Activated naive CD4-positive, alpha-beta T cell treated with anti-CD3 and anti-CD28 coated beads, Interleukin-2, amount 10 ng/mL, durations not matched to agents 7 days and 5 days (primary cell): ENCODE measurements at regions not wholly inside any gene's neighbourhood (a gene's known extent, or its start where the extent isn't known, plus 50 kb on each side); places are given as distances from the start of the nearest gene placed in this dataset.
"Not testable (repeated sequence)": the region's sequence is repeated elsewhere in the genome, so short reads cannot be mapped to it uniquely, and the experiment has no call there.

ENCODE experiments used
- CTCF ChIA-PET: fragments of 350-600 bp; sonication (Branson Sonifier 250); formaldehyde crosslinking; loops from one replicate; lab custom pipeline; 2021; ENCODE audit warnings: antibody characterized with exemption; lab: Charles Lee
- DNase-seq: peaks from one replicate; pipeline ENCODE4 v3.0.0-alpha.2; 2020
- H3K27ac Mint-ChIP-seq: one replicate; pipeline ENCODE4 v1.8.0; 2021; ENCODE audit warnings: mild to moderate bottlenecking, moderate library complexity, mixed read lengths
- H3K27me3 Mint-ChIP-seq: one replicate; pipeline ENCODE4 v1.8.0; 2021; ENCODE audit warnings: mild to moderate bottlenecking, mixed read lengths
- H3K36me3 Mint-ChIP-seq: one replicate; pipeline ENCODE4 v1.8.0; 2021; ENCODE audit warnings: mixed read lengths
- H3K4me1 Mint-ChIP-seq: one replicate; pipeline ENCODE4 v1.8.0; 2021; ENCODE audit warnings: mixed read lengths
- H3K4me3 Mint-ChIP-seq: one replicate; pipeline ENCODE4 v1.8.0; 2021; ENCODE audit warnings: mild to moderate bottlenecking, moderate library complexity, mixed read lengths
- H3K9me3 Mint-ChIP-seq: one replicate; pipeline ENCODE4 v1.8.0; 2021; ENCODE audit warnings: mixed read lengths

DNA sequence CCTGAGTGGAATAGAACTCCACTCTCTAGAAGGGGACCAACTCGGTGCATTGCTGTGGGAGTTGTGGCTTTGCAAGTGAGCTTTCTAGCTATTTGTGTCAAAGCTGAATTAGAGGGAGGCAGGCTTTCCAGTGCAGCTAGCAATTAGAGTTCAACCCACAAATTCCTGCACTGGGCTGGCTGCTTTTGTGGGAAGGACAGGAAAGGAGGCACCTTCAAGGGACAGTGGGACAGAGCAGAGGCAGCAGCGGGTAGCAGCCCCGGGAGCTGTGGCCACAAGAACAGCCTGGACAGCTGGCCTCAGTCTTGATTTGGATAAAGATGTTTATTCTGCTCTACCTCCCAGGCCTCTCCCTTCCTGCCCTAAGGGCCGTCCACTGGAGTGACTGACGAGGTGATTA lies 83.7 kb upstream of the SLIT3 start:
- Mint-ChIP-seq H3K4me1 (no peaks in the 10 kb centered on the region), H3K9me3 (no peaks in the 10 kb centered on the region), H3K27ac (no peak overlapping the region), H3K4me3 (no peak overlapping the region), H3K36me3 (no peaks in the 10 kb centered on the region), H3K27me3 (no peaks in the 10 kb centered on the region)
- no peak for DNase-seq
- CTCF ChIA-PET = no interaction called here

DNA sequence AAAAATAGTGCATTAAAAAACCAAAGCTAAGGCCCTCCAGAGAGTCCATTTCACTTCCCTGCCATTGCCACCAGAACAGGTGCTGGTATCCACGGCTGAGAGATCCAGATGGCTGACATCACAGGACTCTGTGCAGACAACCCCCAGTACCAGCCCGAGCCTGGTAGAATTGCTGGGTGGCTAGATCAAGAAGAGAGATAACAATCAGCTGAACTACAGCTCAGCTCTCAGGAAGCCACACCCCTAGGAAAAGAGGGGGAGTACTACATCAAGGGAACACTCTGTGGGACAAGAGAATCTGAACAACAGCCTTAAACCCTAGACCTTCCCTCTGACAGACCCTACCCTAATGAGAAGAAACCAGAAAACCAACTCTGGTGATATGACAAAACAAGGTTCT lies 73.8 kb upstream of the SLIT3 start:
- no peaks in the 10 kb centered on the region for H3K4me1 Mint-ChIP-seq
- H3K9me3 Mint-ChIP-seq = no peaks in the 10 kb centered on the region
- no peaks in the 10 kb centered on the region for H3K27me3 Mint-ChIP-seq
- H3K36me3 Mint-ChIP-seq = no peaks in the 10 kb centered on the region
- CTCF ChIA-PET = no interaction called here
- no peak overlapping the region for H3K27ac Mint-ChIP-seq
- no peak overlapping the region for H3K4me3 Mint-ChIP-seq
- no peak for DNase-seq

DNA sequence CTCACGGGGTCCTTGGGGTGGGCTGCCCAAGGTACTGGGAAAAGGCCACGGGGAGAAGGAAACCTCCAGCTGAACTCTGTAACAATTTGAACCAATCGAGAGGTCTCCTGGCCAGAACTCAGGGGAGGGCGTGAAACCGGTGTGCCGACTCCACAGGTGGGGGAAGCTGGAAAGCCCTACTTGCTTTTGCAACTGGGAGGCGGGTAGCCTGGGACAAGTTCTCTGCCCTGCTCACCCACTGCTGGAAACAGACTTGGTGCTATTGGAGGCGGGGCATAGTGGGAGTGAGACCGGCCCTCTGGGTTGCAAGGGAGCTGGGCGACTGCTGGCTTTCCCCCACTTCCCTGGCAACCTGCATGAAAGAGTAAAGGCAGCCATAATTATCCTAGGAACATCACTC lies 73.2 kb upstream of the SLIT3 start:
- Mint-ChIP-seq H3K27me3 (no peaks in the 10 kb centered on the region), H3K36me3 (no peaks in the 10 kb centered on the region), H3K27ac (no peak overlapping the region), H3K4me3 (no peak overlapping the region), H3K4me1 (no peaks in the 10 kb centered on the region), H3K9me3 (no peaks in the 10 kb centered on the region)
- no peak for DNase-seq
- CTCF ChIA-PET = no interaction called here

DNA sequence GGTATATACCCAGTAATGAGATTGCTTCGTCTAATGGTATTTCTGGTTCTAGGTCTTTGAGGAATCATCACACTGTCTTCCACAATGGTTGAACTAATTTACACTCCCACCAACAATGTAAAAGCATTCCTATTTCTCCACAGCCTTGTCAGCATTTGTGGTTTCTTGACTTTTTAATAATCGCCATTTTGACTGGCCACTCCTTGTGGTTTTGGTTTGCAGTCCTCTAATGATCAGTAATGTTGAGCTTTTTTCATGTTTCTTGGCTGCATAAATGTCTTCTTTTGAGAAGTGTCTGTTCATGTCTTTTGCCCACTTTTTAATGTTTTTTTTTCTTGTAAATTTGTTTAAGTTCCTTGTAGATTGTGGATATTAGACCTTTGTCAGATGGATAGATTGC lies 70.9 kb upstream of the SLIT3 start:
- H3K27me3 Mint-ChIP-seq, H3K4me3 Mint-ChIP-seq, CTCF ChIA-PET, DNase-seq, H3K36me3 Mint-ChIP-seq, H3K9me3 Mint-ChIP-seq, H3K4me1 Mint-ChIP-seq, H3K27ac Mint-ChIP-seq: not testable (repeated sequence)

DNA sequence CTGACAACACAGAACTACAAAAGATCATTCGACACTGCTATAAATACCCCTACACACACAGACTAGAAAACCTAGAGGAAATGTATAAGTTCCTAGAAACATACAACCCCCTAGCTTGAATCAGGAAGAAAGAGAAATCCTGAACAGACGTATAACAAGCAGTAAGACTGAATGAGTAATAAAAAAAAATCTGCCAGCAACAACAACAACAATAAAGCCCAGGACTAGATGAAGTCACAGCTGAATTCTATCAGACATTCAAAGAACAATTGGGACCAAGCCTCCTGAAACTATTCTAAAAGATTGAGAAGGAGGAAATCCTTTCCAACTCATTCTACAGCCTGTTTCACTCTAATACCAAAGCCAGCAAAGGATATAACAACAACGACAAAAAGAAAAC lies 68.2 kb upstream of the SLIT3 start:
- H3K9me3 Mint-ChIP-seq = no peaks in the 10 kb centered on the region
- H3K27ac Mint-ChIP-seq = no peak overlapping the region
- H3K4me1 Mint-ChIP-seq = no peaks in the 10 kb centered on the region
- DNase-seq = no peak
- H3K4me3 Mint-ChIP-seq = no peak overlapping the region
- peaks cover 3% of the 10 kb centered on the region for H3K27me3 Mint-ChIP-seq
- CTCF ChIA-PET = no interaction called here
- no peaks in the 10 kb centered on the region for H3K36me3 Mint-ChIP-seq

DNA sequence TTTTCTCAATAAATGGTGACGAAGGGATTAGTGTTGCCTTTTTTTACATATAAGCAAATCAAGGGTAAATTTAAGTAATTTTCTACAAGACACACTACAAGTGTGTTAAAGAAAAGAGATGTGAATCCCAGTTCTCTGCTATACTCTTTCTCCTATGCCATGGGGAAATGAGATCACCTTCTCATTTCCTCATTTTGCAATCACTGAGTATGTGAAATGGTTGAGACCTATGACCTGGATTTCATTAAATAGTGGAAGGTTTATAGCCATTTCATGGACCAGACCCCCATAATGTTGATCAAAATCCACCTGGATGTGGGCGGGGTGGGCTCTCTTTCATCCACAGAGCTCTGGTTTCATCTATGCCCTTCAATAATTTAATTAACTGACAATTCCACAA lies 66.9 kb upstream of the SLIT3 start:
- no peaks in the 10 kb centered on the region for H3K36me3 Mint-ChIP-seq

DNA sequence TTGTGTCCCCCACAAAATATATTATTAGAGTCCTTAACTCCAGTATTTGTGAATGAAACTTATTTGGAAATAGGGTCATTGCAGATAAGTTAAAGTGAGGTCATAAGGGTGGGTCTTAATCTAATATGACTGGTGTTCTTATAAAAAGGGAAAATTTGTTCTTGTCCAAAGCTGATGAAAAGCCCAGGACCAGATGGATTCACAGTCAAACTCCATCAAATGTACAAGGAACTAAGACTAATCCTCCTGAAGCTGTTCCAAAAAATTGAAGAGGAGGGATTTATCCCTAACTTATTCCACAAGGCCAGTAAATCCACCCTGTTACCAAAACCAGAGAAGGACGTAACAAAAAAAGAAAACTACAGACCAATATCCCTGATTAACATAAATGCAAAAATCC lies 56.4 kb upstream of the SLIT3 start:
- H3K4me3 Mint-ChIP-seq = no peak overlapping the region
- H3K27ac Mint-ChIP-seq = no peak overlapping the region
- no peak for DNase-seq
- CTCF ChIA-PET = no interaction called here
- no peaks in the 10 kb centered on the region for H3K4me1 Mint-ChIP-seq
- H3K36me3 Mint-ChIP-seq = no peaks in the 10 kb centered on the region
- H3K9me3 Mint-ChIP-seq = no peaks in the 10 kb centered on the region
- no peaks in the 10 kb centered on the region for H3K27me3 Mint-ChIP-seq

More for the DNA sequence above, 66.9 kb upstream of the SLIT3 start:
- Mint-ChIP-seq H3K9me3 (no peaks in the 10 kb centered on the region), H3K27me3 (peaks cover 3% of the 10 kb centered on the region), H3K4me1 (no peaks in the 10 kb centered on the region), H3K27ac (no peak overlapping the region), H3K4me3 (no peak overlapping the region)
- DNase-seq = no peak
- CTCF ChIA-PET = no interaction called here

DNA sequence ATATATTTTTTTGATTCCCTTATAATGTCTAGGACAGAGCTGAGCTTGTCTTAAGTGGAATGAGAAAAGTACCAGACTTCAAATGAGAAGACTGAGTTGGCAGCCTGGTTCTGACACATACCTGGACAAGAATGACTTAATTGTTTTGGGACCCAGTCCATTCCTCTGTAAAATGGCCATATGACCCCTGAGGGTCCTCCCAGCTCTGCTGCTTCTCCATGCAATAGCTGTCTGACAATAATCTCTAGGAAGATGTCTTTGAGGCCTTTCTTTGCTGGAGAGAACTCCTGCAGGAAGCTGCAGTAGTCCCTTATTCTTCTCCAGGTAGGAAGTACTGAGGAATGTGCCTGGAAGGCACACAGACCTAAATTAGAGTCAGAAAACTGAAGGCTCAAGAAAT lies 55.9 kb upstream of the SLIT3 start:
- no peak overlapping the region for H3K4me3 Mint-ChIP-seq
- no peaks in the 10 kb centered on the region for H3K36me3 Mint-ChIP-seq
- CTCF ChIA-PET = no interaction called here
- DNase-seq = no peak
- H3K27ac Mint-ChIP-seq = no peak overlapping the region
- H3K27me3 Mint-ChIP-seq = no peaks in the 10 kb centered on the region
- no peaks in the 10 kb centered on the region for H3K4me1 Mint-ChIP-seq
- no peaks in the 10 kb centered on the region for H3K9me3 Mint-ChIP-seq

DNA sequence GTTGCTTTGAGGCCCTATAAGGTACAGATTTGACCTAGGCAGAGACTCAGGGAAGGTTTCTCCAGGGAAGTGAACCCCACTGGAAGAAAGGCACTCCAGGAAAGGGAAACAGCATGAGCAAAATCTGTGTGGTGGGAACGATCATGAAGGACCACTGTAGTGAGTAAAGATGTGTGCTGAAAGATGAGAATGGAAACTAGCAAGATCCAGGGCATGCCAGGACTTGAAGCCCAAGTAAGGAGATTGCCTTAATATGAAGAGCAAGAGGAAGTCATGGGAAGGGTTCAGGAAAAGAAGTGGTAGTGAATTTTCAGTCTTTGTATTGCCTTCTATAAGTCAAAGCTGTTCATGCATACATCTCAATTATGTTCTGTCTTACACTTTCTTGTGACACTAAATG lies 55.2 kb upstream of the SLIT3 start:
- H3K36me3 Mint-ChIP-seq = no peaks in the 10 kb centered on the region
- H3K27ac Mint-ChIP-seq = no peak overlapping the region
- no peak for DNase-seq
- no peaks in the 10 kb centered on the region for H3K27me3 Mint-ChIP-seq
- no peaks in the 10 kb centered on the region for H3K4me1 Mint-ChIP-seq
- H3K9me3 Mint-ChIP-seq = no peaks in the 10 kb centered on the region
- H3K4me3 Mint-ChIP-seq = no peak overlapping the region
- CTCF ChIA-PET = no interaction called here

DNA sequence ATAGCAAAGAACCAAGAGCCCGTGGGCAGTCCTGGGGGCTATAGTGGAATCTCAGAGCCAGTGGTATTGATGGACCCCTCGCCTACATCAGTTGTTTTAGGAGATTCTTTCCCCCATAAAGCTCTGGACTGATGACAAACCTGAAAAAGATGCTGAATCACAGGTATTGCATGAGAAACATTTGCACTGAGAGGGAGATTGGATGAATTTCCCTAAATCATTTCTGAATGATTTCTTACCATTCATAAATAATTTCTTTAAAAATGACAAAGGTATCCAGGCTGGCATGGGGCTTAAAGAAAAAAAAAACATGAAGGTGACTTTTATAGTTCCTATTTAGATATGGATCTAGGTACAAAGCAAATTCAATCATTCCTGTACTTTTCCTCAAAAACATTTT lies 54.0 kb upstream of the SLIT3 start:
- Mint-ChIP-seq H3K9me3 (no peaks in the 10 kb centered on the region), H3K4me3 (no peak overlapping the region), H3K36me3 (no peaks in the 10 kb centered on the region), H3K27me3 (no peaks in the 10 kb centered on the region), H3K27ac (no peak overlapping the region), H3K4me1 (no peaks in the 10 kb centered on the region)
- CTCF ChIA-PET = no interaction called here
- no peak for DNase-seq

DNA sequence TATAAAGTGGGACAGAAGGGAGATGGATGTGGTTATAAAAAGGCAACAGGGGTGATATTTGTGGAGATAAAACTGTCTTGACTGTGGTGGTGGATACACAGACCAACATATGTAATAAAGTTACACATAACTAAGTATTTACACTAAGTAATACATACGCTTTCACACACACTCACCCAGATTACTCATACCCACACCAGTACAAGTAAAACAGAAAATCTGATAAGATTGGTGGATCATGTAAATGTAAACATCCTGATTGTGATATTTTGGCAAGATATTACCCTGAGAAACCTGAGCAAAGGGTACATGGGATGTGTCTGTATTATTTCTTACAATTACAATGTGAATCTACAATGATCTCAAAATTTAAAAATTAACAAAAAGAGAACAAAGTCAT lies 53.3 kb upstream of the SLIT3 start:
- no peak for DNase-seq
- no peak overlapping the region for H3K27ac Mint-ChIP-seq
- H3K4me3 Mint-ChIP-seq = no peak overlapping the region
- H3K27me3 Mint-ChIP-seq = no peaks in the 10 kb centered on the region
- H3K36me3 Mint-ChIP-seq = no peaks in the 10 kb centered on the region
- no peaks in the 10 kb centered on the region for H3K4me1 Mint-ChIP-seq
- CTCF ChIA-PET = no interaction called here
- no peaks in the 10 kb centered on the region for H3K9me3 Mint-ChIP-seq

DNA sequence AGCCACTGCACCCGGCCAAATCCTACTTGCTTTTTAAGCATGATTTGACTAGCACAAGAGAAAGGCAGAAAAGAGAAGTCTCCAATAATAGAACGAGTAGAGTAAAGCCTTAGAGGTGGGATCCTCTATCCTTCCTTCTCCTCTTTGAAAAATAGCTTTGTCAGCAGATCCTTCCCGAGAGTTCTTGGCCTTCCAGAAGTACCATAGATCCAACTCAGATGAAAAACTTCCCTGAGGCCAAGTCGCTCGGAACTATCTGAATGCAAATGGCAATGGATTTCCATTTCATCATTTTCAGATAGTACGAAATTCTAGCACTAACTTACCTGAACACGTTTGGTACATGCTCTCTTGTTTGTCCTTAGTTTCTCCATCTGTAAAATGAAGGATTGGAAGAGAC lies 52.0 kb upstream of the SLIT3 start:
- H3K4me1 Mint-ChIP-seq = no peaks in the 10 kb centered on the region
- no peak for DNase-seq
- no peak overlapping the region for H3K27ac Mint-ChIP-seq
- H3K9me3 Mint-ChIP-seq = no peaks in the 10 kb centered on the region
- H3K27me3 Mint-ChIP-seq = no peaks in the 10 kb centered on the region
- no peaks in the 10 kb centered on the region for H3K36me3 Mint-ChIP-seq
- no peak overlapping the region for H3K4me3 Mint-ChIP-seq
- CTCF ChIA-PET = no interaction called here

DNA sequence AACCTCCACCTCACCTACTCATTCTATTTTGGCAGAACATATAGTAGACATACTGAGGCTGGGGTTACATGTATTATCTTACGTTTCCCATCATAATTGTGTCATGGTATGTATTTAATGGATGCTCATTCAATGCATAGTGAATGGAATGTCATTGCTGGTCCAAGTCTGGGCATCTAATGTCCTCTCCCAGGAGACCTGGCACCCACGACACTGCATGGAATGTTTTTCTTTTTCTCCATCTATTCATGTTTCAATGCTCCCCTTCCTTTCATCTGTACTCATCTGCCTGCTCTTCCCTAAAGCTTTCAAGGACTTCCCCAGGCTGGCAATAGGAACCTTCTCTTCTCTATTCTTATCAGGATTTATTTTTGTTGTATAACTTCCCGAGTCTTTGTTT lies 50.8 kb upstream of the SLIT3 start:
- Mint-ChIP-seq H3K27ac (no peak overlapping the region), H3K27me3 (no peaks in the 10 kb centered on the region), H3K4me1 (no peaks in the 10 kb centered on the region), H3K4me3 (no peak overlapping the region), H3K9me3 (no peaks in the 10 kb centered on the region), H3K36me3 (no peaks in the 10 kb centered on the region)
- DNase-seq = no peak
- CTCF ChIA-PET = no interaction called here

DNA sequence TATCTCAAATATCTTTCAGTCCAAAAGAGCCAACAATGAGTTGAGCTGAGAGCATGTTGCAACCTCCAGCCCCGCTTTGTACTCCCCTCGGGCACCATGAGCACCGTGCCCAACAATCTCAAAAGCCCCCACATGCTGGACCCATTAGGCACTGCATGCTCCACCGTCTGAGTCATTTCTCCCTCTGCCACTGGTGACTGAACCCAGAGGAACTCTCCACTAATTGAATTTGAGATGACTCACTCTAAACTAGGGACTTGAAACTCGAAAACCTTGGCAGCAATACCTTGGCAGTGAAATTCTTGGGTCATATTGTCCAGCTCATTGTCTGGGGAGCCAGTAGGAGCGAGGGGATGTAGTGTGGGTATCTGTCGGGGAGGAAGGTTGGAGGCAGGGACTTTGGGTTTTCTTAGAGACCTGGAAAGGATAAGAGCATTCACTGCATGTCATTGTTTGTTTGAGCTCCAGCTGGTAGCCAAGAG lies 49.9 kb upstream of the SLIT3 start:
- no peaks in the 10 kb centered on the region for H3K9me3 Mint-ChIP-seq
- no peak for DNase-seq
- H3K4me3 Mint-ChIP-seq = no peak overlapping the region
- H3K4me1 Mint-ChIP-seq = no peaks in the 10 kb centered on the region
- H3K27me3 Mint-ChIP-seq = no peaks in the 10 kb centered on the region
- H3K36me3 Mint-ChIP-seq = no peaks in the 10 kb centered on the region
- CTCF ChIA-PET = no interaction called here
- no peak overlapping the region for H3K27ac Mint-ChIP-seq
